Parathyroid adenoma (tissue), 2 donors: ENCODE measurements at regions not wholly inside any gene's neighbourhood (a gene's known extent, or its start where the extent isn't known, plus 50 kb on each side); places are given as distances from the start of the nearest gene placed in this dataset.

Source experiments
- H2AFZ ChIP-seq: fragments of 300-600 bp; sonication (generic); one replicate; pipeline ENCODE4 v1.7.0; 2017; ENCODE audit warnings: antibody characterized with exemption, mild to moderate bottlenecking
- H3K27ac ChIP-seq: fragments of 300-600 bp; sonication (generic); one replicate; pipeline ENCODE4 v1.7.0; 2017
- H3K27me3 ChIP-seq: fragments of 300-600 bp; sonication (generic); one replicate; pipeline ENCODE4 v1.7.0; 2017; ENCODE audit warnings: low read length; ENCODE audit not compliant: control insufficient read depth, insufficient read depth
- H3K36me3 ChIP-seq: fragments of 300-600 bp; sonication (generic); one replicate; pipeline ENCODE4 v1.7.0; 2017; ENCODE audit warnings: low read length; ENCODE audit not compliant: control insufficient read depth, insufficient read depth
- H3K4me1 ChIP-seq: fragments of 300-600 bp; sonication (generic); one replicate; pipeline ENCODE4 v1.7.0; 2017; ENCODE audit warnings: control low read depth
- H3K4me2 ChIP-seq: fragments of 300-600 bp; sonication (generic); one replicate; pipeline ENCODE4 v1.7.0; 2017; ENCODE audit warnings: low read length
- H3K4me3 ChIP-seq: fragments of 300-600 bp; sonication (generic); one replicate; pipeline ENCODE4 v1.7.0; 2017; ENCODE audit warnings: low read depth, low read length
- H3K79me2 ChIP-seq: fragments of 300-600 bp; sonication (generic); one replicate; pipeline ENCODE4 v1.7.0; 2017; ENCODE audit warnings: control low read depth
- H3K9ac ChIP-seq: fragments of 300-600 bp; sonication (generic); one replicate; pipeline ENCODE4 v1.7.0; 2017; ENCODE audit warnings: mild to moderate bottlenecking
- H3K9me3 ChIP-seq: fragments of 300-600 bp; sonication (generic); one replicate; pipeline ENCODE4 v1.7.0; 2017; ENCODE audit warnings: low read length; ENCODE audit not compliant: control insufficient read depth
- CTCF ChIP-seq: fragments of 300-600 bp; sonication (generic); IDR thresholded peaks from one replicate; pipeline ENCODE4 v1.7.0; 2017; ENCODE audit warnings: antibody characterized with exemption, mild to moderate bottlenecking
- donor health status: primary hyperparathyroidism.

GRCh38 chr21:22584308-22584707 lies 1586.1 kb downstream of the NCAM2 start:
- Histone ChIP-seq H2AFZ (no peak overlapping the region), H3K9ac (no peak overlapping the region), H3K9me3 (no peaks in the 10 kb centered on the region), H3K4me1 (no peaks in the 10 kb centered on the region), H3K27ac (no peak overlapping the region), H3K4me2 (no peak overlapping the region), H3K79me2 (no peaks in the 10 kb centered on the region), H3K4me3 (no peak overlapping the region), H3K27me3 (no peaks in the 10 kb centered on the region), H3K36me3 (no peaks in the 10 kb centered on the region)
- no peak for TF ChIP-seq CTCF

- Histone ChIP-seq H3K4me3 (no peak overlapping the region), H3K9ac (no peak overlapping the region), H3K36me3 (no peaks in the 10 kb centered on the region), H3K4me1 (no peaks in the 10 kb centered on the region), H2AFZ (no peak overlapping the region), H3K9me3 (no peaks in the 10 kb centered on the region), H3K4me2 (no peak overlapping the region), H3K27ac (no peak overlapping the region), H3K27me3 (no peaks in the 10 kb centered on the region), H3K79me2 (no peaks in the 10 kb centered on the region)
- TF ChIP-seq CTCF: no peak
Observed at GRCh38 chr21:22585558-22585957, 1587.3 kb downstream of the NCAM2 start.

GRCh38 chr21:22597660-22598255 lies 1599.5 kb downstream of the NCAM2 start:
- Histone ChIP-seq H3K4me2 (no peak overlapping the region), H3K4me3 (no peak overlapping the region), H3K4me1 (no peaks in the 10 kb centered on the region), H3K27me3 (no peaks in the 10 kb centered on the region), H3K9ac (no peak overlapping the region), H3K9me3 (no peaks in the 10 kb centered on the region), H3K27ac (no peak overlapping the region), H2AFZ (no peak overlapping the region), H3K79me2 (no peaks in the 10 kb centered on the region), H3K36me3 (no peaks in the 10 kb centered on the region)
- TF ChIP-seq CTCF: no peak

DNA sequence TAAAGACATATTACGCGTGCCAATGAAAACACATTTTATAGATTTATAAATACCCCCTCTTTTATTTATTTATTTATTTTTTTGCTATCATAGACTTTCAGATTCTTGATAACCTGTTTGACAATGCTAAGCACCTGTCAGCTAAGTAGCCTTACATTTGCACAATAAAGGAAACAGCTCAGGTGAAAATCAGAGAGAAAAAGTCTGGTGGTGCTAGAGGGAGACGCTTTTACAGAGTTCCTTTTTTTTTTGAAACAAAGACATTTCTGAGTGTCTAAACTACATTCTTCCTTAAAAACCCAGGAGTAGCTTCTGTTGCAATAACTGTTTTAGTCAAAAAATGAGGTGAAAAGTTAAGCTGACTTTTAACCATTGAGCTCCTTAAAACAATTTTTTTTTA lies 1611.6 kb downstream of the NCAM2 start:
- H2AFZ ChIP-seq: no peak overlapping the region
- H3K79me2 ChIP-seq: no peaks in the 10 kb centered on the region
- no peak overlapping the region for H3K4me2 ChIP-seq
- no peak overlapping the region for H3K4me3 ChIP-seq
- H3K27ac ChIP-seq: no peak overlapping the region
- no peaks in the 10 kb centered on the region for H3K4me1 ChIP-seq
- TF ChIP-seq CTCF: no peak
- no peaks in the 10 kb centered on the region for H3K9me3 ChIP-seq
- H3K27me3 ChIP-seq: no peaks in the 10 kb centered on the region
- H3K36me3 ChIP-seq: no peaks in the 10 kb centered on the region
- H3K9ac ChIP-seq: no peak overlapping the region

DNA sequence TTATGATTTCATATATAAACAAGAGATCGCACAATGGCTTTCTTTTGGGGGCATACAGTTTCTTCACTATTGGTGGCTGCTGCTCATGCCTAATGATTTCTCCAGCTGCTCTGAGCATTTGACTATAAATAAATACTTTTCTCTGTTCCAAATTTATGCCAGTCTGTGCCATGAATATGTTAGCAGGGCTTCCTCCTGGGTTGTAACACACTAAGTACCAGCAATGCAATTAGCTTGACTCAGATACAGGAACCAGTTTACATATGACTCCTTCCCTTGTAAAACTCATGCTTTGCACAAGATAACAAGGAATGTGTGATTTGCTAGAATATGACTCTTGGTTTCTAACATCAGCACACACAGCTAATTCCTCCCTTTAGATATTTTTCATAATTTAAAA lies 1629.7 kb downstream of the NCAM2 start:
- no peaks in the 10 kb centered on the region for H3K4me1 ChIP-seq
- TF ChIP-seq CTCF: no peak
- H3K4me2 ChIP-seq: no peak overlapping the region
- no peak overlapping the region for H2AFZ ChIP-seq
- no peaks in the 10 kb centered on the region for H3K79me2 ChIP-seq
- no peak overlapping the region for H3K9ac ChIP-seq
- no peaks in the 10 kb centered on the region for H3K27me3 ChIP-seq
- H3K27ac ChIP-seq: no peak overlapping the region
- no peak overlapping the region for H3K4me3 ChIP-seq
- H3K36me3 ChIP-seq: no peaks in the 10 kb centered on the region
- no peaks in the 10 kb centered on the region for H3K9me3 ChIP-seq
